Panc1 (cell line): ENCODE measurements at regions not wholly inside any gene's neighbourhood (a gene's known extent, or its start where the extent isn't known, plus 50 kb on each side); places are given as distances from the start of the nearest gene placed in this dataset.

ENCODE experiments used
- ATAC-seq: fragments of 200-7000 bp; cut with Tn5 transposase; 2 replicates; pipeline ENCODE4 v1.9.1; 2020; ENCODE audit warnings: mild to moderate bottlenecking, moderate library complexity
- BruUV-seq: library from RNA; stranded (reverse); fragments of 400-500 nt; replicated peaks from 2 replicates; lab custom pipeline; 2021; lab: Mats Ljungman, UMichigan
- CTCF ChIA-PET: fragments of 300-600 bp; sonication (Branson Sonifier 250); formaldehyde crosslinking; loops from one replicate; lab custom pipeline; 2022; ENCODE audit warnings: antibody characterized with exemption; lab: Charles Lee
- POLR2A ChIA-PET: fragments of 300-600 bp; sonication (Branson Sonifier 250); formaldehyde crosslinking; loops from one replicate; lab custom pipeline; 2022; ENCODE audit warnings: antibody characterized with exemption; lab: Charles Lee
- DNase-seq: peaks from one replicate; pipeline ENCODE4 v3.0.0-alpha.2; 2010; ENCODE audit warnings: low read depth, low spot score
- H3K27ac ChIP-seq: 2 replicates; pipeline ENCODE4 v1.5.1; 2011; ENCODE audit warnings: mild to moderate bottlenecking, low read length, inconsistent platforms
- H3K27me3 ChIP-seq: fragments of 200-500 bp; sonication (Bioruptor generic); 2 replicates; pipeline ENCODE4 v1.6.0; 2014; ENCODE audit warnings: low read length, inconsistent platforms; ENCODE audit not compliant: control insufficient read depth, insufficient read depth
- H3K36me3 ChIP-seq: fragments of 200-500 bp; sonication (Bioruptor generic); 2 replicates; pipeline ENCODE4 v1.5.1; 2014; ENCODE audit warnings: inconsistent platforms, mild to moderate bottlenecking, low read length, moderate library complexity; ENCODE audit not compliant: control insufficient read depth, insufficient read depth
- H3K4me1 ChIP-seq: 2 replicates; pipeline ENCODE4 v1.5.1; 2011; ENCODE audit warnings: inconsistent platforms, mild to moderate bottlenecking, low read length, moderate library complexity; ENCODE audit not compliant: control insufficient read depth, insufficient read depth
- H3K4me3 ChIP-seq, 2 experiments: 2 replicates each; pipeline ENCODE4 v1.5.1; 2011 to 2012; ENCODE audit warnings: low read depth in 2 of 2, low read length in 2 of 2, mild to moderate bottlenecking in 2 of 2, inconsistent platforms in 1 of 2, moderate library complexity in 1 of 2
- H3K9me3 ChIP-seq: fragments of 200-500 bp; sonication (Bioruptor generic); 2 replicates; pipeline ENCODE4 v1.5.1; 2014; ENCODE audit warnings: low read depth, mild to moderate bottlenecking, inconsistent platforms, low read length, moderate library complexity; ENCODE audit not compliant: control insufficient read depth, insufficient read depth
- POLR2AphosphoS5 ChIP-seq: IDR thresholded peaks from 2 replicates; pipeline ENCODE4 v1.6.1; 2012; ENCODE audit warnings: mild to moderate bottlenecking, low read depth, low read length, moderate library complexity
- SIN3A ChIP-seq: IDR thresholded peaks from 2 replicates; pipeline ENCODE4 v1.6.1; 2012; ENCODE audit warnings: low read depth, mild to moderate bottlenecking, low read length, moderate library complexity, borderline replicate concordance; ENCODE audit not compliant: insufficient read depth
- TCF7L2 ChIP-seq: IDR thresholded peaks from 2 replicates; pipeline ENCODE4 v1.6.1; 2011; ENCODE audit warnings: mild to moderate bottlenecking, low read depth, low read length, inconsistent platforms
- in situ Hi-C: cut with HindIII; loops from 2 replicates; pipeline ENCODE4 v1.10.0; 2016; ENCODE audit warnings: low sequenced_read_pairs, low pct_unique_long_range_greater_than_20kb
- intact Hi-C: fragments of 100-400 bp; cut with micrococcal nuclease; formaldehyde crosslinking; loops from one replicate; pipeline ENCODE4 v1.10.0; 2022; ENCODE audit not compliant: unreplicated experiment
- TF ChIP-seq, protein P1 (sequence below), 2 experiments: IDR thresholded peaks; 2 replicates each; pipeline ENCODE4 v1.6.1; 2011 to 2012; ENCODE audit warnings: low read depth in 2 of 2, control low read depth in 1 of 2, low read length in 1 of 2, mild to moderate bottlenecking in 1 of 2, moderate library complexity in 1 of 2; ENCODE audit not compliant: insufficient read depth in 1 of 2
- TF ChIP-seq, protein P2 (sequence below): fragments of 450-650 bp; IDR thresholded peaks from 2 replicates; pipeline ENCODE4 v1.5.1; 2017; ENCODE audit warnings: mild to moderate bottlenecking

DNA sequence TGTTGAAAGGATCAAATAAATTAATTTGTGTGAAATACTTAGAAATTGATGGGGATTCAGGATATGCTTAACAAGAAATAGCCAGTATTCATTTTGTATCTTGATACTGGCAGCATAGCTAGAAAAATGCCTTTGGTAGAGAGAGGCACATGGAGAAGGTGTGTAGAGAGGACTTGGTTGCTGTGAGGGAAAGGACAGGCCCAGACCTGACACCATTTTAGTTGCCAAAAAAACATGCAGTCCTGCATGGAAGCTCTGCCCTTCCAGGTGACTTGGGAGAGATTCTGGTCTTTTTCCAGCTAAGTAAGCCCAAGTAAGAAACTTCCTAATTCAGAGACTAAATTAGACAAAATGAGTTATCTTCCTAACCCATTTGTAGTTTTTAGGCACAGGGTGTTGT lies 335.0 kb downstream of the RFC3 start:
- ATAC-seq (no peak), DNase-seq (no peak)
- H3K36me3 ChIP-seq, result no peaks in the 10 kb centered on the region
- ChIA-PET CTCF (no interaction called here), POLR2A (no interaction called here)
- peaks cover 5% of the 10 kb centered on the region; the same call in 1 of the 2 replicates for H3K4me1 ChIP-seq
- TF ChIP-seq SIN3A (no peak), TCF7L2 (no peak)
- TF ChIP-seq, protein P1, sequence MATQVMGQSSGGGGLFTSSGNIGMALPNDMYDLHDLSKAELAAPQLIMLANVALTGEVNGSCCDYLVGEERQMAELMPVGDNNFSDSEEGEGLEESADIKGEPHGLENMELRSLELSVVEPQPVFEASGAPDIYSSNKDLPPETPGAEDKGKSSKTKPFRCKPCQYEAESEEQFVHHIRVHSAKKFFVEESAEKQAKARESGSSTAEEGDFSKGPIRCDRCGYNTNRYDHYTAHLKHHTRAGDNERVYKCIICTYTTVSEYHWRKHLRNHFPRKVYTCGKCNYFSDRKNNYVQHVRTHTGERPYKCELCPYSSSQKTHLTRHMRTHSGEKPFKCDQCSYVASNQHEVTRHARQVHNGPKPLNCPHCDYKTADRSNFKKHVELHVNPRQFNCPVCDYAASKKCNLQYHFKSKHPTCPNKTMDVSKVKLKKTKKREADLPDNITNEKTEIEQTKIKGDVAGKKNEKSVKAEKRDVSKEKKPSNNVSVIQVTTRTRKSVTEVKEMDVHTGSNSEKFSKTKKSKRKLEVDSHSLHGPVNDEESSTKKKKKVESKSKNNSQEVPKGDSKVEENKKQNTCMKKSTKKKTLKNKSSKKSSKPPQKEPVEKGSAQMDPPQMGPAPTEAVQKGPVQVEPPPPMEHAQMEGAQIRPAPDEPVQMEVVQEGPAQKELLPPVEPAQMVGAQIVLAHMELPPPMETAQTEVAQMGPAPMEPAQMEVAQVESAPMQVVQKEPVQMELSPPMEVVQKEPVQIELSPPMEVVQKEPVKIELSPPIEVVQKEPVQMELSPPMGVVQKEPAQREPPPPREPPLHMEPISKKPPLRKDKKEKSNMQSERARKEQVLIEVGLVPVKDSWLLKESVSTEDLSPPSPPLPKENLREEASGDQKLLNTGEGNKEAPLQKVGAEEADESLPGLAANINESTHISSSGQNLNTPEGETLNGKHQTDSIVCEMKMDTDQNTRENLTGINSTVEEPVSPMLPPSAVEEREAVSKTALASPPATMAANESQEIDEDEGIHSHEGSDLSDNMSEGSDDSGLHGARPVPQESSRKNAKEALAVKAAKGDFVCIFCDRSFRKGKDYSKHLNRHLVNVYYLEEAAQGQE (IDR thresholded peaks at IDR 0.05; ENCODE audit: insufficient read depth in 1 of 2, low read depth in 2 of 2, low read length in 1 of 2), result no peak
- no peaks in the 10 kb centered on the region for H3K27me3 ChIP-seq
- no peak overlapping the region for H3K4me3 ChIP-seq
- no TSS peak for BruUV-seq
- no peaks in the 10 kb centered on the region for H3K9me3 ChIP-seq
- H3K27ac ChIP-seq, result no peak overlapping the region
- in situ Hi-C loops (no loop called here), intact Hi-C loops (no loop called here)

DNA sequence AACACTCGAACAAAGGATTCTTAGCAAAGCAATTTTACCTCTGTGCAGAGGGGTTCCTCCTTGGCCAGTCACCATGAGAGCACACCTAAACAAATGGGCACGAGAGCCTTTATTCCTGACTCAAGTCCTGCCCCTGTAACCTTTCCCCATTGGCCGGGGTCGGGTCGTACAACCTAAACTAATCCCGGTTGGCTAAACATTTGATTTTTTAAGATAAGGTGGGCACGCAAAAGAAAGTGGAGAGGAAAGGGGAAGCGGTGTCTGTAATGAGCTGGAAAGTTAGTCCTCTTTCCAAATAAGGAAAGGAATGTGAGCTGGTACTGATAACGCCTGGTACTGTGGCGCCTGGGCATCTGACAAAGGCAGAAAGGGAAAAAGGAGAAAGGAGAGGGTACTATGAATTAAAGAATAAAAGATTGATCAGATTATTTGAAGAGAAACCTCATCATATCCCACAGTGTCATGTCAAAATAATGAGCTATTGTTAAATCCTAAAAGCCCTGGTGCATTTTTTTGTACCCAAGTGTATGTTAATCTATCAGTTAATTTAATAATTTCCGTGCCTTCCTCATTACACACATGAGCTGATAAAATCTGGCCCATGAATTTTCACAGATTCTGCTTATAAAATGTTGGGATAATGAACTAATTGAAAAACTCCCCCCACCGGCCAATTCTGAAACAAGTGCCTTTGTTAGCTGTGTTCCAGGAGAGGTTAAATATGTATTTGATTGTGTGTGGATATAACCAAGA lies 335.7 kb downstream of the RFC3 start:
- TF ChIP-seq, protein P1 (IDR thresholded peaks at IDR 0.05; ENCODE audit: insufficient read depth in 1 of 2, low read depth in 2 of 2, low read length in 1 of 2), result no peak
- TF ChIP-seq, protein P2, sequence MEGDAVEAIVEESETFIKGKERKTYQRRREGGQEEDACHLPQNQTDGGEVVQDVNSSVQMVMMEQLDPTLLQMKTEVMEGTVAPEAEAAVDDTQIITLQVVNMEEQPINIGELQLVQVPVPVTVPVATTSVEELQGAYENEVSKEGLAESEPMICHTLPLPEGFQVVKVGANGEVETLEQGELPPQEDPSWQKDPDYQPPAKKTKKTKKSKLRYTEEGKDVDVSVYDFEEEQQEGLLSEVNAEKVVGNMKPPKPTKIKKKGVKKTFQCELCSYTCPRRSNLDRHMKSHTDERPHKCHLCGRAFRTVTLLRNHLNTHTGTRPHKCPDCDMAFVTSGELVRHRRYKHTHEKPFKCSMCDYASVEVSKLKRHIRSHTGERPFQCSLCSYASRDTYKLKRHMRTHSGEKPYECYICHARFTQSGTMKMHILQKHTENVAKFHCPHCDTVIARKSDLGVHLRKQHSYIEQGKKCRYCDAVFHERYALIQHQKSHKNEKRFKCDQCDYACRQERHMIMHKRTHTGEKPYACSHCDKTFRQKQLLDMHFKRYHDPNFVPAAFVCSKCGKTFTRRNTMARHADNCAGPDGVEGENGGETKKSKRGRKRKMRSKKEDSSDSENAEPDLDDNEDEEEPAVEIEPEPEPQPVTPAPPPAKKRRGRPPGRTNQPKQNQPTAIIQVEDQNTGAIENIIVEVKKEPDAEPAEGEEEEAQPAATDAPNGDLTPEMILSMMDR, result no peak
- no peak for TF ChIP-seq SIN3A
- no peak for TF ChIP-seq POLR2AphosphoS5
- TF ChIP-seq TCF7L2, result no peak
- Histone ChIP-seq H3K36me3 (no peaks in the 10 kb centered on the region), H3K27ac (no peak overlapping the region), H3K4me3 (no peak overlapping the region), H3K27me3 (no peaks in the 10 kb centered on the region), H3K9me3 (0 out of 2 replicates have a peak, but pooled peaks cover 2% of the 10 kb centered on the region), H3K4me1 (peaks cover 5% of the 10 kb centered on the region; the same call in 1 of the 2 replicates)
- no TSS peak for BruUV-seq
- CTCF ChIA-PET, result interaction anchor here (0.6 kb wide), 1 partner anchor 20 kb away, joined by 3 read pairs; no protein-coding TSS in a partner anchor
- intact Hi-C loops, result no loop called here
- ATAC-seq (no peak), DNase-seq (no peak)
- POLR2A ChIA-PET, result no interaction called here
- in situ Hi-C loops, result no loop called here
